LNCaP clone FGC (cell line): ENCODE measurements at regions not wholly inside any gene's neighbourhood (a gene's known extent, or its start where the extent isn't known, plus 50 kb on each side); places are given as distances from the start of the nearest gene placed in this dataset.
A peak's percentile ranks its signal among the peaks of the same experiment; 100 is the strongest.

Source experiments
- DNase-seq: peaks from one replicate; pipeline ENCODE4 v3.0.0-alpha.2; 2011; ENCODE audit warnings: low read depth
- H3K4me3 ChIP-seq: 2 replicates; pipeline ENCODE4 v1.5.1; 2011; ENCODE audit warnings: mild to moderate bottlenecking, low read depth, low read length, control low read depth
- TF ChIP-seq, protein P1 (sequence below): IDR thresholded peaks from 2 replicates; pipeline ENCODE4 v1.5.1; 2012; ENCODE audit warnings: mild to moderate bottlenecking; ENCODE audit not compliant: control insufficient read depth, insufficient read depth; ENCODE audit errors: extremely low read depth

DNA sequence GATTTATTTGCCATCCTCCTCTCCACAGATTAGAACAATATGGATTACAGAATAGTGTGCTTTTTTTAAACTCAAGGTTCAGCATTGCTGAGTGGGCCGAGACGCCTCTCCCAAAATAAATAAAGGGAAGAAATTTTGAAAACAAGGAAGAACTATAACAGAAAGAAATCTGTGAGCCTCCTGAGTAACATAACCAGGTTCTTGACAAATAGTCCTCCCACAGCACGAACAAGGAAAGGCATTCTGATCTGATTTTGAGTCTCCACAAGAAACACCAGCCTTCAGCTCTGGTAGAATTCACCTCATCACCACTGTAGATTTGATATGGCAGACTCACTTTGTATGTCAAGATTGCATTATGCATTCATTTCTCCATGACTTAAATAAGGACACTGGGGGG lies 173.6 kb downstream of the HHIP start:
- no peak for DNase-seq
- TF ChIP-seq, protein P1, sequence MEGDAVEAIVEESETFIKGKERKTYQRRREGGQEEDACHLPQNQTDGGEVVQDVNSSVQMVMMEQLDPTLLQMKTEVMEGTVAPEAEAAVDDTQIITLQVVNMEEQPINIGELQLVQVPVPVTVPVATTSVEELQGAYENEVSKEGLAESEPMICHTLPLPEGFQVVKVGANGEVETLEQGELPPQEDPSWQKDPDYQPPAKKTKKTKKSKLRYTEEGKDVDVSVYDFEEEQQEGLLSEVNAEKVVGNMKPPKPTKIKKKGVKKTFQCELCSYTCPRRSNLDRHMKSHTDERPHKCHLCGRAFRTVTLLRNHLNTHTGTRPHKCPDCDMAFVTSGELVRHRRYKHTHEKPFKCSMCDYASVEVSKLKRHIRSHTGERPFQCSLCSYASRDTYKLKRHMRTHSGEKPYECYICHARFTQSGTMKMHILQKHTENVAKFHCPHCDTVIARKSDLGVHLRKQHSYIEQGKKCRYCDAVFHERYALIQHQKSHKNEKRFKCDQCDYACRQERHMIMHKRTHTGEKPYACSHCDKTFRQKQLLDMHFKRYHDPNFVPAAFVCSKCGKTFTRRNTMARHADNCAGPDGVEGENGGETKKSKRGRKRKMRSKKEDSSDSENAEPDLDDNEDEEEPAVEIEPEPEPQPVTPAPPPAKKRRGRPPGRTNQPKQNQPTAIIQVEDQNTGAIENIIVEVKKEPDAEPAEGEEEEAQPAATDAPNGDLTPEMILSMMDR: no peak
- no peak overlapping the region for H3K4me3 ChIP-seq

DNA sequence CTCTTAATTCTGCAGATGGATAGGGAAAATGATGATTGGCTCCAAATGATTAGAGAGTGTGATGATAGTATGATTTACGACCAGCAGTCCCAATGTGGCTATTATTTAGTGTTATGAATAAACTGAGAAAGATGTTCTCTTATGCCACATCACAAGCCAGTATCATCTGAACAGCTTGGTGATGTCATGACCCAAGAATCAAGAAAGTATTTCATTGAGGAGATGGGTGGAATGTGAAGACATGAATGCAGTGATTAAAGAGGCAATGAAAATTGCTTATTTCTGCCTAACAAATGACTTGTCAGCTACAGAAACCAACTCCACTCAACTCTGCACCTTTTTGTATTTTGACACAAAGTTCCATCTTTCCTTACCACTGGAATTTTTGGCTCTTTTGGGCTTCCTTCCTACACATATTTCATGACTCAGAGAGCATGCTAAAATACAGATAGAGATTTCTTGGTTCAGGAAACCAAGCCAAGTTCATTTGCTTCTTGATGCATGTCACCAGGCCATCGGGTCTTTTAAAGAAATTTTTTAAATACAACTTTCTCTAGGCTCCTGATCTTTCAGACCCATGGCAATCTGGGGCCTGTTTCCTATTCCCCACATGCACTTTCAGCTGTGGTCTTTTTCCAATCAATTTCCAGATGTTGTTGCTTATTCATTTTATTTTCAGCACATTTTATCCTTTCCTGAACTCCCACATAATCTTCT lies 174.2 kb downstream of the HHIP start:
- no peak for DNase-seq
- TF ChIP-seq, protein P1: no peak
- H3K4me3 ChIP-seq: no peak overlapping the region

DNA sequence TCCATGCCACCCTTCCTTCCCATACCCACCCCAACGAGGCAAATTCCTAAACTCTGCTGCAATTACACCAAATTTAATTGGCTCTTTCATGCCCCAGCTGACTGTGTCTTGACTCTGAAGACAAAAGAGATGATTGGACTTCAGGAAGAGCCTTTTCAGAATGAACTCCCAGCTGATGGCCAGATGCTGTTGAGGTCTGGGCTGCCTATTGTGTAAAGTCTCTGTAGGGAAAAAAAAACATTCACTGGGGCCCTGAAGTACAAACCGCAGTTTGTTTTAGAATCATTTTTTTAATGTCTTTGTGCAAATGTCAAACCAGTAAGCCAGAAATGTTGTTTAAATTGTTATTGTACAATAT lies 174.8 kb downstream of the HHIP start:
- no peak overlapping the region for H3K4me3 ChIP-seq
- TF ChIP-seq, protein P1: no peak
- DNase-seq: no peak

DNA sequence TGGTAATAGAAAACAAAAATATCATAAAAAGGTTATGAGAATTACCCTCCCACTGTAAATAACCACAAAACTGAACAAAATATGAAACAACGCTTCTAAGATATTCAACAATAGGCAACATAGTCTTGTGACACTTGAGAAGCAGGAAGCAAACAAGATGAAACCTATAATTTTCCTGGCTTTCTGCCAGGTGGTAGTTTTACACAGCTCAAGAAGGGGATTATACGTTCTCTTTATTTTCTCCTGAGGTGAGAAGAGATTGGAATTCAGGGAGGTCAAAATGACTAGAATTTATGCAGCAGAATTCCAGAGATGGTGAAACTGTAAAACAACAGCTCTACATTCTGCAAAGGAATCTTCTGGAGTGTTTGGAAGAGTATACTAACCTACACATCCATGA lies 186.0 kb downstream of the HHIP start:
- no peak overlapping the region for H3K4me3 ChIP-seq
- peak; percentile 22 for DNase-seq
- TF ChIP-seq, protein P1: no peak

DNA sequence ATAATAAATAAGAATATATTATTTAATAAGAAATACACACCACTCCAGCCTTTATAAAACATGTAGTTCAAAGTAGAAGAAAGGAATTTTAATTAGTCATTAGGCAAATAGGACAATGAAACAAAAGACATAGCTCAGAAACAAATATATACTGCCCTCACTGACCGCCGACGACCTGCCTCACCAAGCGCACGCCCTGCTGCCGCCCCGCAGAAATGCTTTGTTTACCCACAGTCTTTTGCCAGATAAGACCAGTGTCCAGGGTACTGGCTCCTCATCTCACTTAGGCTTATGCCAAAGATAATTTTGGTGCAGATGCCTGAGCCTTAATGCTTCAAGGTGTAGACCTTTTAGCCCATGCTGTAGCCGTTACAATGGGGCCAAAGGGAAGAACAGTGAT lies 199.5 kb downstream of the HHIP start:
- DNase-seq: no peak
- H3K4me3 ChIP-seq: no peak overlapping the region
- TF ChIP-seq, protein P1: no peak

DNA sequence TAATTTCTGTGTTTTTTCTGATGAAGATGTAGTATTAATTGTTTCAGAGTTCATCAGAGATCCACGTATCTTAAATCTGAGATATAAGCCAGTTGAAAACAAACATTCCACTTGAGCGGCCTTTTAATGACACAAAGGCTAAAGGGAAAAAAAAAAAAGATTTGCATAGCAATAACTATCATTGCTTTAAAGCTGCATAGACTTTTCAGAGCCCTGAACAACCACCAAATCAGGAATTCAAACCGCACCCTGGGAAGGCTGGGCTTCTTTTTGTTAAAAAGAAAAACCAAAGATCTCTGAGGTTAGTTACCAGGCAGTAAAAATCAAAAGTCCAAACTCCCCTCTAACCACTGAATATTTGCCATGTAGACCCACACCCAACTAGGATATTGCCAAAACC lies 206.0 kb downstream of the HHIP start:
- no peak overlapping the region for H3K4me3 ChIP-seq
- TF ChIP-seq, protein P1: no peak
- no peak for DNase-seq

DNA sequence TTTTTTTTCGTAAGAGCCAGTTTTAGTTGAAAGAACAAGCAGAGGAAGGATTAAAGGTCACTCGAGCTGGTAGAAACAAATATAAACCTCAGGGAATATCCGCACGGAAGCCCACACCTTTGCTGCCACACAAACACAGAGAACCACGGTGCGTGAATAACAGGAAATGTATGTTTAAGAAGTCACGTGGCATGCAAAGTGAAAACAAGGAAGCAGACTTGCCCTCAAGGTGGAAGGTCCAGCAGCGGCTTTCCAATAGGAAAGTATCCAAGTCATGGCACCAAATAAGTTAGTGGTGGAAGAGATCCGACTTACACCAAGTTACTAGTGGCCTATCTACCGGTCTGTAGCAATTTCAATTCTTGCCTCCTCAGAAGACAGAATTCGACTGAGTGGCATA lies 215.5 kb downstream of the HHIP start:
- TF ChIP-seq, protein P1: no peak
- DNase-seq: peak; percentile 7
- H3K4me3 ChIP-seq: peak overlapping the region; percentile 21; the same call in 1 of the 2 replicates
